ENCODE measurements at regions not wholly inside any gene's neighbourhood (a gene's known extent, or its start where the extent isn't known, plus 50 kb on each side); places are given as distances from the start of the nearest gene placed in this dataset.

GRCh38 chr17:5800646-5801045 lies 216.3 kb upstream of the NLRP1 start:
- no peak for FAIRE-seq
- TF ChIP-seq POU2F2 (IDR thresholded peaks at IDR 0.05; ENCODE audit: low read depth, low read length) (no peak), POLR2A (IDR thresholded peaks at IDR 0.05; ENCODE audit: low read depth, low read length) (no peak), SPI1 (IDR thresholded peaks at IDR 0.05; ENCODE audit: low read depth, low read length) (no peak), POLR2AphosphoS5 (IDR thresholded peaks at IDR 0.05; ENCODE audit: low read depth, low read length) (no peak), PAX5 (IDR thresholded peaks at IDR 0.05; ENCODE audit: insufficient read depth, low read length, severe bottlenecking) (no peak), TAF1 (IDR thresholded peaks at IDR 0.05; ENCODE audit: low read depth, low read length) (no peak)
- DNase-seq (ENCODE audit: insufficient read length, low spot score), result no peak

- FAIRE-seq (no peak), DNase-seq (ENCODE audit: insufficient read length, low spot score) (no peak)
- TF ChIP-seq POLR2AphosphoS5 (IDR thresholded peaks at IDR 0.05; ENCODE audit: low read depth, low read length) (no peak), PAX5 (IDR thresholded peaks at IDR 0.05; ENCODE audit: insufficient read depth, low read length, severe bottlenecking) (no peak), TAF1 (IDR thresholded peaks at IDR 0.05; ENCODE audit: low read depth, low read length) (no peak), POLR2A (IDR thresholded peaks at IDR 0.05; ENCODE audit: low read depth, low read length) (no peak), POU2F2 (IDR thresholded peaks at IDR 0.05; ENCODE audit: low read depth, low read length) (no peak)
Measured at GRCh38 chr17:5804251-5804650, 219.9 kb upstream of the NLRP1 start.

GRCh38 chr17:5809056-5809455 lies 224.7 kb upstream of the NLRP1 start:
- FAIRE-seq, result no peak
- no peak for DNase-seq (ENCODE audit: insufficient read length, low spot score)
- no peak for TF ChIP-seq POLR2AphosphoS5 (IDR thresholded peaks at IDR 0.05; ENCODE audit: low read depth, low read length)
- TF ChIP-seq SPI1 (IDR thresholded peaks at IDR 0.05; ENCODE audit: low read depth, low read length), result no peak
- no peak for TF ChIP-seq POLR2A (IDR thresholded peaks at IDR 0.05; ENCODE audit: low read depth, low read length)
- no peak for TF ChIP-seq PAX5 (IDR thresholded peaks at IDR 0.05; ENCODE audit: insufficient read depth, low read length, severe bottlenecking)
- TF ChIP-seq TAF1 (IDR thresholded peaks at IDR 0.05; ENCODE audit: low read depth, low read length), result no peak
- TF ChIP-seq POU2F2 (IDR thresholded peaks at IDR 0.05; ENCODE audit: low read depth, low read length), result no peak

GRCh38 chr17:5809580-5810188 lies 225.4 kb upstream of the NLRP1 start:
- TF ChIP-seq SPI1 (IDR thresholded peaks at IDR 0.05; ENCODE audit: low read depth, low read length) (no peak), TAF1 (IDR thresholded peaks at IDR 0.05; ENCODE audit: low read depth, low read length) (no peak), PAX5 (IDR thresholded peaks at IDR 0.05; ENCODE audit: insufficient read depth, low read length, severe bottlenecking) (no peak), POU2F2 (IDR thresholded peaks at IDR 0.05; ENCODE audit: low read depth, low read length) (no peak), POLR2A (IDR thresholded peaks at IDR 0.05; ENCODE audit: low read depth, low read length) (no peak), POLR2AphosphoS5 (IDR thresholded peaks at IDR 0.05; ENCODE audit: low read depth, low read length) (no peak)
- DNase-seq (ENCODE audit: insufficient read length, low spot score) (no peak), FAIRE-seq (no peak)

- no peak for DNase-seq (ENCODE audit: insufficient read length, low spot score)
- TF ChIP-seq POU2F2 (IDR thresholded peaks at IDR 0.05; ENCODE audit: low read depth, low read length) (no peak), TAF1 (IDR thresholded peaks at IDR 0.05; ENCODE audit: low read depth, low read length) (no peak), PAX5 (IDR thresholded peaks at IDR 0.05; ENCODE audit: insufficient read depth, low read length, severe bottlenecking) (no peak), POLR2A (IDR thresholded peaks at IDR 0.05; ENCODE audit: low read depth, low read length) (no peak), POLR2AphosphoS5 (IDR thresholded peaks at IDR 0.05; ENCODE audit: low read depth, low read length) (no peak), SPI1 (IDR thresholded peaks at IDR 0.05; ENCODE audit: low read depth, low read length) (no peak)
- FAIRE-seq, result no peak
Measured at GRCh38 chr17:5812590-5812989, 228.3 kb upstream of the NLRP1 start.

GRCh38 chr17:5813357-5813756 lies 229.0 kb upstream of the NLRP1 start:
- DNase-seq (ENCODE audit: insufficient read length, low spot score), result no peak
- TF ChIP-seq POLR2AphosphoS5 (IDR thresholded peaks at IDR 0.05; ENCODE audit: low read depth, low read length) (no peak), SPI1 (IDR thresholded peaks at IDR 0.05; ENCODE audit: low read depth, low read length) (no peak), POU2F2 (IDR thresholded peaks at IDR 0.05; ENCODE audit: low read depth, low read length) (no peak), PAX5 (IDR thresholded peaks at IDR 0.05; ENCODE audit: insufficient read depth, low read length, severe bottlenecking) (no peak), POLR2A (IDR thresholded peaks at IDR 0.05; ENCODE audit: low read depth, low read length) (no peak)
- FAIRE-seq, result no peak

- TF ChIP-seq PAX5 (IDR thresholded peaks at IDR 0.05; ENCODE audit: insufficient read depth, low read length, severe bottlenecking) (no peak), TAF1 (IDR thresholded peaks at IDR 0.05; ENCODE audit: low read depth, low read length) (no peak), POLR2AphosphoS5 (IDR thresholded peaks at IDR 0.05; ENCODE audit: low read depth, low read length) (no peak), SPI1 (IDR thresholded peaks at IDR 0.05; ENCODE audit: low read depth, low read length) (no peak), POU2F2 (IDR thresholded peaks at IDR 0.05; ENCODE audit: low read depth, low read length) (no peak), POLR2A (IDR thresholded peaks at IDR 0.05; ENCODE audit: low read depth, low read length) (no peak)
- DNase-seq (ENCODE audit: insufficient read length, low spot score) (no peak), FAIRE-seq (no peak)
Measured at GRCh38 chr17:5815396-5815795, 231.1 kb upstream of the NLRP1 start.

GRCh38 chr17:5816491-5817070 lies 232.3 kb upstream of the NLRP1 start:
- TF ChIP-seq TAF1 (IDR thresholded peaks at IDR 0.05; ENCODE audit: low read depth, low read length) (no peak), SPI1 (IDR thresholded peaks at IDR 0.05; ENCODE audit: low read depth, low read length) (no peak), POLR2AphosphoS5 (IDR thresholded peaks at IDR 0.05; ENCODE audit: low read depth, low read length) (no peak), PAX5 (IDR thresholded peaks at IDR 0.05; ENCODE audit: insufficient read depth, low read length, severe bottlenecking) (no peak), POLR2A (IDR thresholded peaks at IDR 0.05; ENCODE audit: low read depth, low read length) (no peak), POU2F2 (IDR thresholded peaks at IDR 0.05; ENCODE audit: low read depth, low read length) (no peak)
- no peak for DNase-seq (ENCODE audit: insufficient read length, low spot score)
- FAIRE-seq, result no peak

GRCh38 chr17:5817475-5818395 lies 233.4 kb upstream of the NLRP1 start:
- FAIRE-seq (no peak), DNase-seq (ENCODE audit: insufficient read length, low spot score) (no peak)
- TF ChIP-seq SPI1 (IDR thresholded peaks at IDR 0.05; ENCODE audit: low read depth, low read length), result no peak
- TF ChIP-seq PAX5 (IDR thresholded peaks at IDR 0.05; ENCODE audit: insufficient read depth, low read length, severe bottlenecking), result no peak
- no peak for TF ChIP-seq POLR2AphosphoS5 (IDR thresholded peaks at IDR 0.05; ENCODE audit: low read depth, low read length)
- no peak for TF ChIP-seq POLR2A (IDR thresholded peaks at IDR 0.05; ENCODE audit: low read depth, low read length)
- TF ChIP-seq TAF1 (IDR thresholded peaks at IDR 0.05; ENCODE audit: low read depth, low read length), result no peak
